ENCODE measurements at regions not wholly inside any gene's neighbourhood (a gene's known extent, or its start where the extent isn't known, plus 50 kb on each side); places are given as distances from the start of the nearest gene placed in this dataset.
"Not testable (repeated sequence)": the region's sequence is repeated elsewhere in the genome, so short reads cannot be mapped to it uniquely, and the experiment has no call there.

GRCh38 chr22:48919187-48919590 is 908.5 kb downstream of the BRD1 start:
- Histone ChIP-seq H3K36me3 (no peaks in the 10 kb centered on the region), H3K27ac (no peak overlapping the region), H3K9me3 (no peaks in the 10 kb centered on the region), H3K4me3 (no peak overlapping the region), H3K27me3 (no peaks in the 10 kb centered on the region), H3K4me1 (ENCODE audit: insufficient read depth) (no peaks in the 10 kb centered on the region)
- 70 to 80% (median 74%) methylated on average over 18 of the region's 18 CpGs for WGBS, 3 donors
- intact Hi-C loops (cut with DNase I): no loop called here
- peak in 1 of 5 donors; percentile 11 for DNase-seq
- no peak for TF ChIP-seq CTCF (IDR thresholded peaks at IDR 0.05)
- TF ChIP-seq POLR2A (IDR thresholded peaks at IDR 0.05): no peak
- TF ChIP-seq EP300 (IDR thresholded peaks at IDR 0.05): no peak

GRCh38 chr22:48918585-48919186 is 909.0 kb downstream of the BRD1 start:
- no peaks in the 10 kb centered on the region for H3K27me3 ChIP-seq
- 45 to 59% (median 59%) methylated on average over 7 of the region's 7 CpGs for WGBS, 3 donors
- no peak overlapping the region for H3K4me3 ChIP-seq
- H3K4me1 ChIP-seq (ENCODE audit: insufficient read depth): no peaks in the 10 kb centered on the region
- DNase-seq: peak in 1 of 5 donors; percentile 2
- intact Hi-C loops (cut with DNase I): no loop called here
- no peak for TF ChIP-seq EP300 (IDR thresholded peaks at IDR 0.05)
- no peak for TF ChIP-seq CTCF (IDR thresholded peaks at IDR 0.05)
- no peak for TF ChIP-seq POLR2A (IDR thresholded peaks at IDR 0.05)
- H3K36me3 ChIP-seq: no peaks in the 10 kb centered on the region
- H3K27ac ChIP-seq: no peak overlapping the region
- H3K9me3 ChIP-seq: no peaks in the 10 kb centered on the region

GRCh38 chr22:48912356-48913066 is 915.2 kb downstream of the BRD1 start:
- H3K27me3 ChIP-seq; H3K4me3 ChIP-seq; H3K27ac ChIP-seq; H3K9me3 ChIP-seq; H3K36me3 ChIP-seq; H3K4me1 ChIP-seq (ENCODE audit: insufficient read depth); intact Hi-C loops (cut with DNase I); DNase-seq: not testable (repeated sequence)
- WGBS, 3 donors: 62 to 82% (median 74%) methylated on average over 7 of the region's 7 CpGs

- DNase-seq; H3K27me3 ChIP-seq; H3K4me1 ChIP-seq (ENCODE audit: insufficient read depth); intact Hi-C loops (cut with DNase I); H3K27ac ChIP-seq; H3K9me3 ChIP-seq; H3K4me3 ChIP-seq; H3K36me3 ChIP-seq: not testable (repeated sequence)
- WGBS, 3 donors: 74 to 92% (median 86%) methylated on average over 4 to 5 of the region's 5 CpGs
Measured at GRCh38 chr22:48911647-48912046, 916.0 kb downstream of the BRD1 start.

- H3K36me3 ChIP-seq; H3K4me1 ChIP-seq (ENCODE audit: insufficient read depth); H3K27me3 ChIP-seq; intact Hi-C loops (cut with DNase I); DNase-seq; H3K4me3 ChIP-seq; H3K9me3 ChIP-seq; H3K27ac ChIP-seq: not testable (repeated sequence)
- 50 to 95% (median 90%) methylated on average over 1 to 3 of the region's 4 CpGs for WGBS, 3 donors
Measured at GRCh38 chr22:48911067-48911466, 916.6 kb downstream of the BRD1 start.

- Histone ChIP-seq H3K36me3 (no peaks in the 10 kb centered on the region), H3K4me1 (ENCODE audit: insufficient read depth) (no peaks in the 10 kb centered on the region), H3K27me3 (no peaks in the 10 kb centered on the region), H3K9me3 (no peaks in the 10 kb centered on the region), H3K27ac (no peak overlapping the region), H3K4me3 (no peak overlapping the region)
- TF ChIP-seq EP300 (IDR thresholded peaks at IDR 0.05) (no peak), CTCF (IDR thresholded peaks at IDR 0.05) (no peak), POLR2A (IDR thresholded peaks at IDR 0.05) (no peak)
- DNase-seq: no peak
- 73 to 81% (median 80%) methylated on average over 9 of the region's 9 CpGs for WGBS, 3 donors
- intact Hi-C loops (cut with DNase I): no loop called here
Measured at GRCh38 chr22:48908547-48908946, 919.1 kb downstream of the BRD1 start.
